ENCODE measurements at regions not wholly inside any gene's neighbourhood (a gene's known extent, or its start where the extent isn't known, plus 50 kb on each side); places are given as distances from the start of the nearest gene placed in this dataset.
A peak's percentile ranks its signal among the peaks of the same experiment; 100 is the strongest.

GRCh38 chr6:137271245-137272183 is 52.3 kb upstream of the IFNGR1 start (continued):
- TF ChIP-seq FOXM1 (IDR thresholded peaks at IDR 0.05; ENCODE audit: low read depth, low read length), result peak; percentile 70; the same call in 1 of the 2 replicates
- peak; percentile 74 for TF ChIP-seq MEF2A (IDR thresholded peaks at IDR 0.05; ENCODE audit: insufficient read depth, low read depth, low read length)
- TF ChIP-seq TARDBP (IDR thresholded peaks at IDR 0.05; ENCODE audit: borderline replicate concordance), result no peak
- no peak for TF ChIP-seq EED (IDR thresholded peaks at IDR 0.05; ENCODE audit: low read depth)
- no peak for TF ChIP-seq DPF2 (IDR thresholded peaks at IDR 0.05)
- TF ChIP-seq RAD21 (IDR thresholded peaks at IDR 0.05; ENCODE audit: insufficient read depth, low read depth, low read length), result peak; percentile 100

- ChIA-PET POLR2A (interaction anchor here (1.0 to 1.1 kb wide), 2 partner anchors 22 to 175 kb away, joined by 4 to 6 read pairs; no protein-coding TSS in a partner anchor), RAD21 (ENCODE audit: unreplicated experiment) (interaction anchor here (1.0 to 5.5 kb wide), 19 partner anchors 8 to 193 kb away, joined by 3 to 61 read pairs (median 9); no protein-coding TSS in a partner anchor), CTCF (interaction anchor here (0.8 to 3.5 kb wide), 27 partner anchors 9 to 669 kb away, joined by 3 to 70 read pairs (median 4); no protein-coding TSS in a partner anchor), SMC1A (ENCODE audit: uncharacterized antibody, unreplicated experiment) (interaction anchor here (0.9 to 3.5 kb wide), 34 partner anchors 8 to 428 kb away, joined by 3 to 56 read pairs (median 7); partner anchors contain the start of gene IL22RA2)
- Histone ChIP-seq H3K79me2 (ENCODE audit: control insufficient read depth, insufficient read depth, low read length) (no peaks in the 10 kb centered on the region), H3K4me2 (ENCODE audit: control insufficient read depth, insufficient read depth) (no peak overlapping the region), H3K4me1 (ENCODE audit: control insufficient read depth, insufficient read depth, low read length) (peaks cover 3% of the 10 kb centered on the region), H3K27ac (ENCODE audit: control insufficient read depth, insufficient read depth) (no peak overlapping the region), H4K20me1 (ENCODE audit: control insufficient read depth, insufficient read depth) (no peaks in the 10 kb centered on the region), H3K4me3 (no peak overlapping the region), H3K27me3 (replicated peaks in 1 of 2; ENCODE audit: control insufficient read depth in 2 of 2, insufficient read depth in 2 of 2, low read length in 1 of 2) (no peaks in the 10 kb centered on the region), H3K9me3 (replicated peaks; ENCODE audit: control insufficient read depth, insufficient read depth, low read length) (no peaks in the 10 kb centered on the region; the same call in 2 of the 3 replicates), H3K36me3 (ENCODE audit: control insufficient read depth in 2 of 2, insufficient read depth in 2 of 2, low read length in 1 of 2) (no peaks in the 10 kb centered on the region), H3K9ac (ENCODE audit: control insufficient read depth, insufficient read depth, low read length) (no peak overlapping the region), H2AFZ (ENCODE audit: control insufficient read depth, low read depth, low read length) (no peak overlapping the region)
- WGBS (ENCODE audit: insufficient coverage, insufficient replicate concordance, low lambda C conversion rate, missing lambda C conversion rate), result 73% methylated on average over 3 of the region's 3 CpGs
- DNase-seq (ENCODE audit: low read depth, low spot score) (no peak), FAIRE-seq (no peak), ATAC-seq (no peak)
- intact Hi-C loops (cut with micrococcal nuclease; ENCODE audit: unreplicated experiment) (loop anchor here (2.0 to 10.0 kb wide), 5 partner anchors 51 to 655 kb away; partner anchors contain the start of gene IFNGR1), in situ Hi-C loops (cut with MboI) (loop anchor here (5.0 kb wide), 2 partner anchors 178 to 362 kb away; no protein-coding TSS in a partner anchor)
- TF ChIP-seq PRDM15 (CRISPR knock-in tag; IDR thresholded peaks at IDR 0.05) (no peak), ZZZ3 (IDR thresholded peaks at IDR 0.05; ENCODE audit: control insufficient read depth, insufficient read length, low read depth) (no peak), CREB1 (IDR thresholded peaks at IDR 0.05; ENCODE audit: low read depth) (no peak), SMC3 (IDR thresholded peaks at IDR 0.05; ENCODE audit: borderline replicate concordance, low read length) (no peak)
- BruUV-seq (replicated peaks), result no TSS peak
Observed at GRCh38 chr6:137269803-137270202, 50.6 kb upstream of the IFNGR1 start.

Measured in GM12878 (cell line).